ENCODE measurements at regions not wholly inside any gene's neighbourhood (a gene's known extent, or its start where the extent isn't known, plus 50 kb on each side); places are given as distances from the start of the nearest gene placed in this dataset.

DNA sequence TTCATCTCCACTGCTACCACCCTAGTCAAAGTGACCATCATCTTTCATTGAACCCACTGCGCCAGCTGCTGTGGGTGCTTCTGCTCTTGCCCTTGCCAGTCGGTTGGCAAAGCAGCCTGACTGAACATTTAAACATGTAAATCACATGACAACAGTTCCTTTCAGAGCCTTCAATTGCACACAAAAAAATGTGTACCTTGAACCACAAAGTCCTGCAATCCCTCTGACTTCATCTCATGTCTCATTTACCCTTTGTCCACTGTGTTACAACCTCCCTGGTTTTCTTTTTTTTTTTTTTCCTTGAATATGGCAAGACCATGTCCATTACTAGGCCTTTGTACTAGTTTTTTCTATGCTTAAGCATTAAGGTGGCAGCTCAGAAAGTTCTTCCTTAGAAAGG lies 183.5 kb downstream of the GBA3 start:
- TF ChIP-seq, protein P1, sequence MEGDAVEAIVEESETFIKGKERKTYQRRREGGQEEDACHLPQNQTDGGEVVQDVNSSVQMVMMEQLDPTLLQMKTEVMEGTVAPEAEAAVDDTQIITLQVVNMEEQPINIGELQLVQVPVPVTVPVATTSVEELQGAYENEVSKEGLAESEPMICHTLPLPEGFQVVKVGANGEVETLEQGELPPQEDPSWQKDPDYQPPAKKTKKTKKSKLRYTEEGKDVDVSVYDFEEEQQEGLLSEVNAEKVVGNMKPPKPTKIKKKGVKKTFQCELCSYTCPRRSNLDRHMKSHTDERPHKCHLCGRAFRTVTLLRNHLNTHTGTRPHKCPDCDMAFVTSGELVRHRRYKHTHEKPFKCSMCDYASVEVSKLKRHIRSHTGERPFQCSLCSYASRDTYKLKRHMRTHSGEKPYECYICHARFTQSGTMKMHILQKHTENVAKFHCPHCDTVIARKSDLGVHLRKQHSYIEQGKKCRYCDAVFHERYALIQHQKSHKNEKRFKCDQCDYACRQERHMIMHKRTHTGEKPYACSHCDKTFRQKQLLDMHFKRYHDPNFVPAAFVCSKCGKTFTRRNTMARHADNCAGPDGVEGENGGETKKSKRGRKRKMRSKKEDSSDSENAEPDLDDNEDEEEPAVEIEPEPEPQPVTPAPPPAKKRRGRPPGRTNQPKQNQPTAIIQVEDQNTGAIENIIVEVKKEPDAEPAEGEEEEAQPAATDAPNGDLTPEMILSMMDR (IDR thresholded peaks at IDR 0.05): no peak
- TF ChIP-seq POLR2A (IDR thresholded peaks at IDR 0.05) (no peak), POLR2AphosphoS5 (IDR thresholded peaks at IDR 0.05) (no peak)

Measured in prostate gland (tissue), 2 donors.